Kidney tubule cell (primary cell): ENCODE measurements at regions not wholly inside any gene's neighbourhood (a gene's known extent, or its start where the extent isn't known, plus 50 kb on each side); places are given as distances from the start of the nearest gene placed in this dataset.

Source experiments
- DNase-seq: peaks from one replicate; pipeline ENCODE4 v3.0.0-alpha.2; 2018; ENCODE audit warnings: low spot score

DNA sequence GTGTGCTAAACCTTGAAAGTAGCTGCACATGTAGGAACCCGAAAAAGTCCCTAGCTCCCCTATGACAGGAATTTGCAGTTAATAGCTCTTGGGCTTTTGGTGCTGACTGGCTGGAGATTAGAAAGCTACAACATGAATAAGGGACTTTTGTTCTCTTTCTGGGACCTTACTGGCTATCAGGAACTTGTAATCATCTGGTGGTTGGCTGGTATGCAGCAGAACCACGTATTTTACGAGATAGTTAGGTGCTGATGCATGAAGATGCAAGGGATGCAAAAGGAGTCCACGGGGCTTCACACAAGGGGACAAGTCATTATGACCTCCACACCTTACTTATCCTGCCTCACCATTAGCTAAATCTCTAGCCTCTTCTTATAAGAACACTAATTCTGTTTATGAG is 190.2 kb upstream of the NRXN1 start:
- no peak for DNase-seq

DNA sequence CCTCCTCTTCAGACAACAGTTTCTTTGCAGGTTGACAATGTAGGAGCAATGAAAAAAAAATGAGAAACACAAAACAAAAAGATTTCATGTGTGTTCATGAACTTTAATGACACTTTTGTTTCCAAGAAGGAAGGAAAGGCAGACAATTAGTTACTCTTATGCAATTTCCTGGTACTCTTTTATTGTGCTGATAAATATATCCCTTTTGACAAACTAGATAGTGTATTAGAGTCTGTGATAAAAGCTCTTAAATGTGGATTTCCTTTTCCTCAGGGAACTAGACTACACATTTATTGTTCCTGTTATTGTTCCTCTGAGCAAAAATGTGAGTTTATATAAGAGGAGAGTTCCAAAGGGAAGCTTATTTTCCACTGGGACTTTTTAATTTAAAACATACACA is 188.7 kb upstream of the NRXN1 start:
- DNase-seq = no peak

DNA sequence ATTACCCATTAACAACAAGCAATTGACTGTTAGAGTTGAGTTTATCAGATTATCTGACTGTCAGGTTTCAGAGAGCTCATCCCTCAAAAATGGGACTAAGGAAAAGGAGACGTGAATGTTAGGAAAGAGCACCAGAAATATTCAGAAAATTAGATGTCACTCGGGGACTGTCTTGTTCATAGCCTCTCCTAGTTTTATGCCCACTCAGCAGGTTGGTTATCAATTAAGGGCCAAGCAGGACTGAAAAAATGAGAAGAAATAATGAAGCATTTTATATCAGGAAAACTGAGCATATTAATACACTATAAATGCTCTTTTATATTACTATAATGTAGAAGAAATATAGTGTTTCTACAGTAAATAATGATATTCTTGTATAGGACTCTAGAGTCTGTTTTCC is 188.1 kb upstream of the NRXN1 start:
- no peak for DNase-seq

DNA sequence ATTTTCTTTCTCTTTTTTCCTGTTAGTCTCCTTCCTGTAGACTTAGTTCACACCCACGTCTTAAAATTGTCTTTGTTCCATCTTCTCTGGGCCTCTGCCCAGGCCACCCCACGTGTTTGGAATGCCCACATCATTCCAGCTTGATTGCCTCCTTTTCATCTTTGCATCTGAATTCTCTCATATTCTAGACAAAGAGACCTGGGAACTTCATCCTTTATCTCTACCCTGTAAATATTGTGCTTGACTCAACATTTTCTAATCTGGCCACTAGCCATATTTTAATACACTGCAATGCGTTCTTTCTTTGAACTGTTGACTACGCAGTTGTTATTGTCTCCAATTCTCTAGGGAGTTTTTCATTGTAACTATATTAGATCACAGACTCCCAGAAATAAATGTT is 187.5 kb upstream of the NRXN1 start:
- DNase-seq = no peak

DNA sequence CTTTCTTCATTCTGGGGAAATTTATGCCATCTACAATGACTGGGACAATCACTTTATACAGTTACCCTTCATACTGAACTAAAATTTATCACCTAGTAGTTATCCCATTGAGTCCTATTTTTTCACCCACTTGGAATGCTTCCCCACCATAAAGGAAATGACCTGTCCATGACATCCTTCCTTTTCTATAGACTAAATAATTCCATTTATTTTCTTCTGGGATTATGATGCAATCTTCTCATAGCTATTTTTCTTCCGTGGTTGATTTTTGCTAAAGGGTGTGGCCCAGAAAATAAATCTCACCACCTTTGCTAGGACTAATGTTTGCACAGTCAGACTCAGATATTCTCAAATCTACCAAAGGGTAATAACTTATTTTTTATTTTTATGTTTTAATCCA is 186.1 kb upstream of the NRXN1 start:
- DNase-seq = no peak

DNA sequence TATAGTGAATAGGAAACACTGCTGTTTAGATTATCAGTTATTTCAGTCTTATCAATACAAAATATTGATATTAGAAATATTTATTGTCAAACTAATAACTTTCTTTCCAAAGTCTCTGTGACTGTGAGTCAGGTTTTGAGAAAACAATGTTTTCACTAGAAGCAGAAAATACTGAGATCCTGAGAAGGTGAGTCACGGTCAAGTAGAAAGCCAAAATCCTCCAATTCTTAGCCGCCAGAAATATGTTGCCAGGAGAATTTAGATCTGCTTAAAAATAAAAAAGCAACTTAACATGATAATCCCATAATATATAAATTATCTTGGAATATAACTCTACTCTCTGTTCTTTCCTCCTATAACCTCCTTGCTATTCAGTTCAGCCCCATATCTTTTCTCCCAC is 181.9 kb upstream of the NRXN1 start:
- no peak for DNase-seq

DNA sequence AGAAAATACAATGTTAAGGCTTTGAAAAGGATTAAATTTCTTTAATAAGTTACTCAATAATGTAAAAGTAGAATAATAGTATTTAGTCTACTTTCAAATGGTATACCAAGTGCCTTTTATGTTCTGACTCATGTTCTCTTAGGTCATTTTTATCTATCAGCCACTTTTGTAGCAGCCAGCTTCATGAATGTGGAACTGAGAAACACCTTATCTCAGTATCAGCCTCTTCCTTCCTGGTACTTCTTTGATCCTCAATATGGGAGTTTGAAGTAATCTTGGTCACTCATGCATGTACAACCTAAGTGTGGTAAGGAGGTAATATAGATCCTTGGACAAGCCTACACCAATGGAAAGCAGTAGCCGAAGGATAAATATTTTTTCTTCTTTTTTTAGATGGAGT is 180.4 kb upstream of the NRXN1 start:
- no peak for DNase-seq

DNA sequence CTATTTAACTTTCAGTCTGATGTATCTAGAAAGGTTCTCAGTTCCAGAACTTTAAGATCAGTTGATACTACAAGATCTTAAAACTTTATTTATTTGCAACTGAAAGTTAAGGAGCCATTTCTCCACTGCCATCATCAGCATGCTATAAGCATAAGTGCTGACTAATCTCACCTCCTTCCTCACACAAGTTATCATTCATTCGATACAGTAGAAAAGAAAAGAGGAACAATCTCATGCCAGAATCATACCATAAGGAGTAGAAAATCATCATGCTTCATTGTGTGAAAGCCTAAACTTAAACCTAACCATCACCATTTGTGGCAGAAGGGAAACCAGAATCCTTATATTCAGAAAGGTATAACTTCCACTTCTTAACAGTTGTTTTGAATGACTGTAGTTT is 176.6 kb upstream of the NRXN1 start:
- no peak for DNase-seq

DNA sequence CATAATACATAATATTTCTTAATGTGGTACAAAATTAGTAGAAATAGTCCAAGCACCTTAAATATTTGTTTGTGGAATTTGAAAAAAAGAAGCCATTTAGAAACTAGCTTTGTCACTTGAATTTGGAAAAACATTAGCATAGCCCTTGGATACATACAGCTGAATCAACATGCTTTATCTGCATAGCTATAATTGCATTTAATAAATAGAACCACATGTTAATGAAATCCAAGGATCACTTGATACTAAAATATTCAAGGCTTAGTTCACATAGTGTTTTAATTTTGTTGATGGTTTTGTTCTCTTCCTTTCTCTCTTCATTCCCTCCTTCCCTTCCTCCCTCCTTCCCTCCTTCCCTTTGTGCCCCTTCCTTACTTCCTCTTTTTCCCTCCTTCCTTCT is 169.4 kb upstream of the NRXN1 start:
- DNase-seq = no peak

DNA sequence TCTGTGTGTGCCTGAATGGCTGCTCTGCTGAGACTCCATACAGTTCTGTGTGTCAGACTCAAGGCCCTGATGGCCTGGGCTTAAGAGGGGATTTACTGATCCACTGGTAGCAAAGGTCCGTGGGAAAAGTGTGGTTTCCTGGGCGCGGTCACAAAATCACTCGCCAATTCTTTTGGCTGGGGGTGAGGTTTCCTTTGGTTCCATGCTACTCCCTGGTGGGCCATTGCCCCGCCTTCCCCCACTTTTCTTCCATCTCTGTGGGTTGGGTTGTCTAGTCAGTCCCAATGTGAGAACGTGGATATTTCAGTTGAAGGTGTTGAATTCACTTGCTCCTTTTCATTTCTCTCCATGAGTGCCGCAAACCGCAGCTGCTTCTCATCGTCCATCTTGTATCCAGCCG is 162.7 kb upstream of the NRXN1 start:
- DNase-seq = no peak

DNA sequence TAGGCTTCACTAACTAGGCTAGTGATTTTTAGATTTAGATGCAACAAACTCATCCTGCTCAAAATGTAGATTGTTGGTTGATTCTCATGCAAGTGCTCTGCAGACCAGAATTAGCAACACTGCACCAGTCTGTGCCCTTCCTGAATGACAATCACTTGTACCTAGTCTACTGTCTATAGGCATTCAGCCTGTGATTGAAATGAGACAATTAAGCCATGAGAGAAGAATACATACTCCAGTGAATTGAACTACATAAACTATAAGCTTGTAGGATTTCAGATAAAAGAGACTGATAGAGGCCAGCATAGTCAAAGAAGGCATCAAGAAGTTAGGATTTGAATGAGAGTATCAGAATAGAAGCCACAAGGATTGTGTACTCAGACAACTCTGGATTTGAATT is 138.3 kb upstream of the NRXN1 start:
- DNase-seq = no peak

DNA sequence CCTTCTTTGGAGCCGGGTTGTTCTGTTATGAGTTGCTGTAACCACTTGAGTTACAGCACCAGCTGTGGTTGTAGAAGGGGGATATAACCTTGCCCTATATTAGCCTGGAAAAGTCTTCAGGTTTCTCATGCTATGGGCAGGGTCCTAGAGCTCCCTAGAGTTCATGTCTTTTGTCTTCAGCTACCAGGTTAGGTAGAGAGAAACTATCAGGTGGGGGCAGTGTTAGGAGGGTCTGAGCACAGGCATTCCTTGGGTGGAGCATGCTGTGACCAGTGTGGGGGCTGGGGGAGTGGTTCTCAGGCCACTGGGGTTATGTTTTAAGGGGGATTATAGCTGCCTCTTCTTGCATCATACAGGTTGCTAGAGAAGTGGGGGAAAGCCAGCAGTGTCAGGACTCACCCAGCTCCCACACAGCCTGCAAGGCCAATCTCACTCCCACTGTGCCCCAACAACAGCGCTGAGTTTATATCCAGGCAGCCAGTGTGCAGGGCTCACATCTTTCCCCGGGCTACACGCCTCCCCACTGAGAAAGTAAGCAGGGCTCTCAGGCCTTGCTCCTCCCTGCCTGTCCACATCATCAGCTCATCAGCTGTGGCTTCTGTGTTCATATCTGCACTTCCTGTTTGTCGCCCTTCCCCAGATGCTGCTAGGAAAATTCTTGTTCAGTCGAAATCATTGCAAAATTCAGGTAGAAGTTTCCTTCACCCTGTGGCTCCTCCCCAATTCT is 133.8 kb upstream of the NRXN1 start:
- no peak for DNase-seq

DNA sequence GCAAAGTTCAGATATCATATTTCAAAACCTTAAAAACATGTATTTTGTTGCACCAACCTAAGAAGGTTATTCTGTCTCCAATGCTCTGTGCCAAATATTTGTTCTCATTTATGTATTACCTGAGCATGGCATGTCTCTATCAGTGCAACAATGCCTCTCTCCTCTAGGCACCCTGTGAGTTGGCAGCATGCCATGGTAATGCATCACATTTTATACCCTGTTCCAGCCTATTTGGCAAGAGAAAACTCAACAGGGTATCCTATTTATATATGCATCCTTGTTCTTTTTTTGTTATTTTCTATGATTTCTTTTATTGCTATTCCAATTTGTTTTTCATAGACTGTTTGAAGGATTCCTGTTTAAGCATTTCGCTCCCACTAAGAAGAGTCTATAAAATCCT is 126.3 kb upstream of the NRXN1 start:
- no peak for DNase-seq

DNA sequence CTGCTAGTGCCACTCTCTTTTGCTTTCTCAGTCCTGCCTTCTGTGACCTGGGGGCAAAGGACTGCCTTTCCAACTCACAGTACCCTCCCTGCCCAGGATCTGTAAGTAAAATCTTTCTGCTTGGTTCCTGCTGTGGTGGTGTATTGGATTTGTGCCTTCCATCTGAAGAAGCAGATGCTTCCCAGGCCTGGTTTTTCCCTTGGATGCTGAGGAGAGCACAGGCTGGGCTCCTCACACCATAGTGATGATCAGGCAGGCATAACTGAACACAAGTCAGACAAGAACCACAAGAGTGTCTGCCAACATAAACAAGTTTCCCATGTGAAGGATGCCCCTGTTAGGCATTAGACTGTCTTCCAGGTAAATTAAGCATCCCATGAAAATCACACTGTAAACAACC is 121.3 kb upstream of the NRXN1 start:
- DNase-seq = peak; percentile 16

DNA sequence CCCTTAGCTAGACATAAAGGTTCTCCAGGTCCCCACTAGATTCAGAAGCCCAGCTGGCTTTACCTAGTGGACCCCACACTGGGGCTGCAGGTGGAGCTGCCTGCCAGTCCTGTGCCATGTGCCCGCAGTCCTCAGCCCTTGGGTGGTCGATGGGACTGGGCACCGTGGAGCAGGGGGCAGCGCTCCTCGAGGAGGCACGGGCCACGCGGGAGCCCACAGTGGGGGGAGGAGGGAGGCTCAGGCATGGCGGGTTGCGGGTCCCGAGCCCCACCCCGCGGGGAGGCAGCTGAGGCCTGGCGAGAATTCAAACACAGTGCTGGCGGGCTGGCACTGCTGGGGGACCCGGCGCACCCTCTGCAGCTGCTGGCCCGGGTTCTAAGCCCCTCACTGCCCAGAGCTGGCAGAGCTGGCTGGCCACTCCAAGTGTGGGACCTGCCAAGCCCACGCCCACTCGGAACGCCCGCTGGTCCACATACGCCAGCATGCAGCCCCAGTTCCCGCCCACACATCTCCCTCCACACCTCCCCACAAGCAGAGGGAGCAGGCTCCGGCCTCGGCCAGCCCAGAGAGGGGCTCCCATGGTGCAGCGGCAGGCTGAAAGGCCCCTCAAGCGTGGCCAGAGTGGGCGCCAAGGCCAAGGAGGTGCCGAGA is 119.7 kb upstream of the NRXN1 start:
- DNase-seq = no peak

DNA sequence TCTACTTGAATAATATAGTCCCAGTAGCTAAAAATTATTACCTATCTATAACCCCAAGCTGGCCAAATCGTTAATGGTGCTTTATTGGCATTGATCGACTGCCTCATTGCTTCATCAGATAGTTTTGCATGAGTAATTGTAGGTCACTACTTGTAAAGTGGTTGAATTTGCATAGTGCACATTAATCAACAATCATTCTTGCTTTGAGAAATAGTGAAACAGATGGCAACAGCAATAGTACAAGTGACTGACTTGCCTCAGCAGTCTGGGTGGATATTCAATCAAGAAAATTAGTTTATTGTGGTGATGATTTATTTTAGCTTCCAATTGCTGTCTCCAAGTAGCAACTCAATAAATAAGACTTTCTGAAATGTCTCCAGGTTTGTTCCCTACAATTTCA is 117.8 kb upstream of the NRXN1 start:
- no peak for DNase-seq

DNA sequence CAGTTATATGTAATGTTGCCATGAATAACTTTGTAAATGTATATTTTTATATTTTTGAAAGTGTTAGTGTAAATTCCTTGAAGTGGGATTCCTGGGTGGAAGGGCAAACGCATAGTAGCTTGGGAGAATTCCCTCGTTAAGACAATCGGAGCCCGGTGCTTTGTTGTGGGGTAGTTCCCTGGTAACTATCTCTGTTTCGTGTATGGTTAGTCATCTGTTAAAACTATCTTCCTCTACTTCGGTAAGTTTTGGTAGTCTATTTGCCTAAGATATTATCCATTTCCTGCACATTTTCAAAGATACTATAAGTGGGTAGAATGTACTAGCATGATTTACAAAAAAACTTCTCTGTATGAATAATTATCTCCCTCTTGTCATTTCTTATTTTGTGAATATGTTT is 113.8 kb upstream of the NRXN1 start:
- no peak for DNase-seq

DNA sequence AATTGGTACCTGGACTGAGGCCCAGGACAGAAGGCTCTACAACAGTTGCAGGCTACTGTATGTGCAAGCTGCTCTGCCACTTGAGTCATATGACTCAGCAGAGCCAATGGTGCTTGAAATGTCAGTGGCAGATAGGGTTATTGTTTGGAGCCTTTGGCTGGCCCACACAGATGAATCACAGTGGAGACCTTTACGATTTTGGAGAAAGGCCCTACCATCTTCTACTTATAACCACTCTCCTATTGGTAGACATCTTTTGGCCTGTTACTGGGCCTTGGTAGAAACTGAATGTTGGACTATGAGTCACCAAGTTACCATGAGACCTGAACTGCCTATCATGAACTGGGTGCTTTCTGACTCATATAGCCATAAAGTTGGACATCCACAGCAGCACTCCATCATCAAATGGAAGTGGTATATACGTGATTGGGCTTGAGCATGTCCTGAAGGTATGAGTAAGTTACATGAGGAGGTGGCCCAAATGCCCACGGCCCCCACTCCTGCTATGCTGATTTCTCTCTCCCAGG is 88.9 kb upstream of the NRXN1 start:
- peak; percentile 49 for DNase-seq

DNA sequence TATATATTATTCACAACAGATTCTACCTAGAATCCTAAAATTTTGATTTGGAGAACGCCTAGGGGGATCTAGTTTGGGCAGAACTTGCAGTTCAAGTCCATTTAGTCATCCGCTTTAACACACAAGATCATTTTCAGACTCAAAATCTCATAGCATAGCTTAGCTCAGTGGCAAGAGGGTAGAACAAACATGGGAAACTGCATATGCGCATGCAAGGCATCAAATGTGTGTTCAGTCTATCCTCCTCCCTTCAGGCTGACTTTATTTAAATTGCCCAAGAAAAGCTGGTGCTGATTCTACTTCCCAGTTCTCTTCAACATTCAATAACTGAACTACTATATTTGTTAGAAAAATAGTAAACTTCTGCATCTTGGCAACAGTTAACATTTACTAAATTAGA is 79.6 kb upstream of the NRXN1 start:
- no peak for DNase-seq

DNA sequence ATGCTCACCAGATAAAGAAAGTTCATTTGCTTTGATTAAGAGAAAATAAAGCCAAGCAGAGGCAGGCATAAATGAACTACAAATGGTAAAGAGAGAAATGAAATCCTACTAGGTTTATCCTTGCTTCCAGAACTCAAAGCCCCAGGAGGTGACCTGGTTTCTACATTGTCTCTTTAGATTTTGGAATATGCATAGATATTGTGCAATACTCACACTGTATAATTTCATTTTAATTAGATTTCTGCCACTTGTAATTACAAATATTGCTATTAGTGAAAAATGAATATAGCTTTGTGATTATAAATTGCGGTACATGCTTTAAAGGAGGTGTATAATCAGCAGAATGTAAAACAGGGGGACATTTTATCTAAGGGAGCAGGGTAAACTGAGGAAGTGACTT is 76.9 kb upstream of the NRXN1 start:
- DNase-seq = no peak

DNA sequence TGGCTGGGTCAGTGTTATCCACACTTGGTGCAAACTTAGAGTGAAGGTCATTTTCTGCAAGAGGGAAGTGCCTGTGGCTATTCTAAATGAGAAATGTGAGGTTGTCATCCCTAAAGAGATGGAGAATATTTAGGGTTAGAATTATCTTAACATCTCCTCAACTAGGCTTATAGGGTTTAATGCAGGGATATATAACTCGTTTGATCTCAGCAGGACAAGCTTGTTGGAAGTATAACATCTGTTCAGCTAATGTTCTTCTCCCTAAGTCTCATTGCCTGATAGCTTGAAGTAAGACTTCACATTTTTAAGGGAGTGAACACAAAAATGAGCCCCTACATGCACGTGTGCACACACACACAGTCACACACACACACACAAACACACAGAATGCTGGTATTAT is 75.9 kb upstream of the NRXN1 start:
- DNase-seq = no peak

DNA sequence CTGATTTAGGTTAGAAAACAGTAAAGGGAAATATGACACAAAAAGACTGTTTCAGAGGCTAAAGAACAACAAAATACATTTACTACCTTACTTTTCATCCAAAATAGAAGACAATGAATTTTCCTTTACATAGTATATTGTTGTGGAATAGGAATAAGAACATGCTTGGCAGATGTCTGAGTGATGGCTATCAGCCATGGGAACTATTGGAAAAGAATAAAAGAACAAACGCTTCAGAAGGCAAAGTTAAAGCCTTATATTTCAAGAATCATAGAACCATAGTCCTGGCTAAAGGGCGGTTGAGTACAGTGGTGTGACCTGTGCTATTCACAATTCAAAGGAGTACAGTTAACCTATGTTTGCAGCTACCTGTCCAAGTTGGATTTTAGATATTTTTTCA is 73.9 kb upstream of the NRXN1 start:
- no peak for DNase-seq

DNA sequence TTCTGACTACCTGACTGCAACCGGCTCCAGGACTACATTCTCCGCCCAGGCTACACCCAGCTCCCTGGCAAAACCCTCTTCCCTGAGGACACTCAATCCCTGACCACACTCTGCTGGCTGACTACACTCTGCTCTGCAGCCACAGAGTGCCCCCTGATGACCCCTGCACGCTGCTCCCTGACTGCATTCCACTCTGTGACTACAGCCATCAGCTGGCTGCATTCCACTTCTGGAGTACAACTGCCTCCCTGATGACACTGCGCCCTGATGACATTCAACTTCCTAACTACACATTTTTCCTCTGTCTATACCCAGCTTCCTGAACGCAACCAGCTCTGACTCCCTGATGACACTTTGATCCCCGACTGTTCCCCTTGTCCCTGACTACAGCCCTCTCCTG is 71.3 kb upstream of the NRXN1 start:
- peak; percentile 76 for DNase-seq

DNA sequence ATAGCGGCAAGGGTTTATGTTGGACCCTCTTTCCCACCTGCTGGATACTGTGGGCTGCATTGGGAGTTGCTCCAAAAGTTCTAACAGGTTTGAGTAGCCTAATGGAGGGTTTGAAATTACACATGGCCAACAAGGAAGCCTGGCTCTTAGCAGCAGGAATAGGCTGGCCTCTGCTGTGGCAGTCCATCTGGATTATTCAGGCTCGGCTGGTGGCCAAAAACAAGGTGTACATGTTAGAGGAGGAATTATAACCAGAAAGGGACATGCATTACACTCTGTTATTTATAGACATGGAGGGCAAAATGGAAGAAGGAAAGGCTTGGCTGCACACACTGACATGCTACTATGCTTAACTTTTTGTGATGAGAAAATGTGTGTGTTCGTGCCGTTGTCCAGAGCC is 61.1 kb upstream of the NRXN1 start:
- DNase-seq = no peak
